ENCODE measurements at regions not wholly inside any gene's neighbourhood (a gene's known extent, or its start where the extent isn't known, plus 50 kb on each side); places are given as distances from the start of the nearest gene placed in this dataset.

DNA sequence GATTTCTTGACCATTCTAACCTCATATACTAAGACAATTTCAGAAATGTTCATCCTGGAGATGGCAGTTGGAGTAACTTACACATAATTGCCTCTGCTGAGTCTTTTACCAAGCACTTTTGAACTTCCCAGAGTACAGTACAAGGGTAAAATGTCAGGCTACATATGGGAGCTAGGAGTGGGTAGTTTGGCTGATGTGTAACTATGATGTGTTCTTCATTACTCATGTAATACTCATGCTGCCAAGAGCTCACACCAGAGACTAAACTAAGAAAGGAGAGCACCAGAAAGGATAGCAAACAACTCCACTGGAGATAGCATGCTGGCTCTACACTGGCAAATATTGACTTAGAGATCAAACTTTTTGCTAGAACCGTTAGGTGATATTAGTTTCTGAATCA, 194.0 kb downstream of the PDGFRA start:
- H3K4me3 ChIP-seq = no peak overlapping the region
- TF ChIP-seq, protein P1, sequence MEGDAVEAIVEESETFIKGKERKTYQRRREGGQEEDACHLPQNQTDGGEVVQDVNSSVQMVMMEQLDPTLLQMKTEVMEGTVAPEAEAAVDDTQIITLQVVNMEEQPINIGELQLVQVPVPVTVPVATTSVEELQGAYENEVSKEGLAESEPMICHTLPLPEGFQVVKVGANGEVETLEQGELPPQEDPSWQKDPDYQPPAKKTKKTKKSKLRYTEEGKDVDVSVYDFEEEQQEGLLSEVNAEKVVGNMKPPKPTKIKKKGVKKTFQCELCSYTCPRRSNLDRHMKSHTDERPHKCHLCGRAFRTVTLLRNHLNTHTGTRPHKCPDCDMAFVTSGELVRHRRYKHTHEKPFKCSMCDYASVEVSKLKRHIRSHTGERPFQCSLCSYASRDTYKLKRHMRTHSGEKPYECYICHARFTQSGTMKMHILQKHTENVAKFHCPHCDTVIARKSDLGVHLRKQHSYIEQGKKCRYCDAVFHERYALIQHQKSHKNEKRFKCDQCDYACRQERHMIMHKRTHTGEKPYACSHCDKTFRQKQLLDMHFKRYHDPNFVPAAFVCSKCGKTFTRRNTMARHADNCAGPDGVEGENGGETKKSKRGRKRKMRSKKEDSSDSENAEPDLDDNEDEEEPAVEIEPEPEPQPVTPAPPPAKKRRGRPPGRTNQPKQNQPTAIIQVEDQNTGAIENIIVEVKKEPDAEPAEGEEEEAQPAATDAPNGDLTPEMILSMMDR (IDR thresholded peaks at IDR 0.05) = no peak
- no peak for DNase-seq (ENCODE audit: low spot score)
- no peak overlapping the region for H3K27ac ChIP-seq

DNA sequence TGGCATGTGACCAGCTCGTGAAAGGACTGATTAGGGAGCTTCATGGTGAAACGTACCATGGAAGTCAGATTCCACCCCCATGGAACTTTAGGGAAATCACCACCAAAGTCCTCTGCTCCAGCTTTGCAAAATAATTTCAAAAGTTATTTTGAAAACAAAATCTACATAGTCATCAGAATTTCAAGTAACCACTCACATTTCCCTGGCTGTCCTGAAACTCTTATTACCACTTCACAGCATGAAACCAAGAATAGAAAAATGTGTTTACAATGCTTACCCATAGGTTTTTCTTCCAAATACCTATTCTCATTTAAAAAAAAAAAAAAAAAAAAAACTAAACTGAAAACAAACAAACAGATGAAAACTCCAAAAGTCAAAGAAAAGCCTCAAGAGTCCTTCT, 198.7 kb downstream of the PDGFRA start:
- no peak overlapping the region for H3K4me3 ChIP-seq
- H3K27ac ChIP-seq = no peak overlapping the region
- TF ChIP-seq, protein P1 (IDR thresholded peaks at IDR 0.05) = no peak
- no peak for DNase-seq (ENCODE audit: low spot score)

DNA sequence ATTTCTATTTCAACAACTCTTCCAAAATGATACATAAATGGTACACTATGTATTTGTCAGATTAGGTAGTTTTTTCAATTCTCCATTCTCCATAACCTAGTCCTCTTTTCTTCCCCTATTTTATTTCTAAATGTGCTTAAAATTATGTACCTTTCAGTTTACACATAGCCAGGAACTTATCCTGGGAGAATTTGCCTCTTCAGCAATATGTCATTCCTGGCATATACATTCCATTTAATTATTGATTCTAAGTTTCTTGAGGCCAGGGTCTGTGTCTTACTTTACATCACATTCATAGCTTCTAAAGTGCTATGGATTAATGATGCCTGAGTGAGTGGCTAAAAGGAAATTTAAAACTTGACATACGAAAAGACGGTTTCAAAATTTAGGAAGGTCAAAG, 199.8 kb downstream of the PDGFRA start:
- DNase-seq (ENCODE audit: low spot score) = no peak
- Histone ChIP-seq H3K4me3 (no peak overlapping the region), H3K27ac (no peak overlapping the region)
- TF ChIP-seq, protein P1 (IDR thresholded peaks at IDR 0.05) = no peak

DNA sequence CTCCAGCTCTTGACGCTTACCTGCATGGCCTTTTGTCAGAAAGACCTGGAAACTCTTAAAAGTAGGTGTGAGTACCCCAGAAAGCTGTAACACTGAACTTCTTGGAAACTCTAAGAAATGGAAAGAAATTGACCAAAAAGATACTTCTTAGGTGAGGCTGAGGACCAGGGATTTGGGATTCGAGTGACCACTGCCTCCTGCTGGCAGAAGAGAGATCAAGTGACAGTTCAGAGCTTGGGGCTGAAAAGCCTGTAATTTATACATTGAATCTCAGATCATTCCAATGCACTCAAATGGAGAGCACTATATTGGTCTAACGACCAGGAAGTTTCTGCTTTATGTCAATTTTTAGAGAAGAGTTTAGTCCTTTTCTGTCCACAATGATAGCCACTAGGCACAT, 204.6 kb downstream of the PDGFRA start:
- H3K27ac ChIP-seq = no peak overlapping the region
- DNase-seq (ENCODE audit: low spot score) = no peak
- TF ChIP-seq, protein P1 (IDR thresholded peaks at IDR 0.05) = no peak
- no peak overlapping the region for H3K4me3 ChIP-seq

DNA sequence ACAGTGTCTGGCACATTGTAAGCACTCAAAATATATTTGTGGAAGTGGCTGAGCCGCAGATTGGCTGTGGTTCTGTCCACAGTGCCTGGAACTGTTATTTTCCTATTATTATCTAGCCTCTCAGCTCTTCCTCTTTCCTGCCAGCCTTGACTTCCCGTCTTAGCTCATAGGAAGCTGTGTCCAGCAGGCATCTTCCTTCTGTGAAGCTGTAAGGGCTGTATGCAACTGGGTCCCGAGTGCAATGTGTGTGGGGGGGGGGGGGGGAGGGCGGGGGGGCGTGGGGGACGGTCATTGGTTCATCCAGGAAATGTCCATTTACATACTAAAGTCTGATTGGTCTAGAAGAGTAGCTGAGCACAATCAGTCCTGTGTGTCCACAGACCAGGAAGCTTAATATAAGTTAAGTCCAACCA, 210.7 kb downstream of the PDGFRA start:
- DNase-seq (ENCODE audit: low spot score) = peak; percentile 78
- TF ChIP-seq, protein P1 (IDR thresholded peaks at IDR 0.05) = no peak
- Histone ChIP-seq H3K27ac (peak overlapping the region in 1 of 2 donors; percentile 11), H3K4me3 (peak overlapping the region; percentile 43)

DNA sequence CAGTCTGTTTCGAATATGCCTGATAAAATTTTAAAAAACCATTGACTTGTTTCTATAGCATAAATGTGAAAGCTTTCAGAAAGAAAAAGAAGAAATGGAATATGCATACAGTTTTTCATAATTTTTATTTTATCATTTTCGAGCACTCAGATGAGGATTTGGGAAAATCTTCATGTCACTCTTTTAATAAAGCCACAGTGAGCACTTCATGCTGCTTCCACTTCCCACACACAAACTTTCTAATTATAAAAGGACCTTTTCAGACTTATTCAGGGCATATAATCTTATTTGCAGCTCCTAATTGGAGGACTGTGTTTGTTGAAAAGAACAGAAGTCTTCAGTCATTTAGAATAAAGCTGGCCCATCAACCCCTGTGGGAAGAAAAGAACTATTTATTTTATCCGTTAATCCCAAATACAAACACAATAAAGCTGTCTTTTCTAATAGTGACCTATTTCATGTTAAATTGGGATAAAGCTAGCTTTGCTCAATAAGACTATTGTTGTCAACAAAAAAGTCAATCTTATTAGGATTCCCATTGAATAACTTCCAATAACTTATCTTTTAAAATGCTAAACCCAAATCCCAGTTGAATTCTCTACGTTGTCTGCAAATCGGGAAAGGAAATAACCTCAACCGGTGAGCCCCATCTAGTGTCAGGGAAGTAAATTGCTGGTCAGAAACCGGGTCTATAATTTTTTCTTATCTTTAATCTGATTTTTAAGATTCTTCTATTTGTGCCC, 211.5 kb downstream of the PDGFRA start:
- peak overlapping the region in 1 of 2 donors; percentile 11 for H3K27ac ChIP-seq
- H3K4me3 ChIP-seq = peak overlapping the region; percentile 43

DNA sequence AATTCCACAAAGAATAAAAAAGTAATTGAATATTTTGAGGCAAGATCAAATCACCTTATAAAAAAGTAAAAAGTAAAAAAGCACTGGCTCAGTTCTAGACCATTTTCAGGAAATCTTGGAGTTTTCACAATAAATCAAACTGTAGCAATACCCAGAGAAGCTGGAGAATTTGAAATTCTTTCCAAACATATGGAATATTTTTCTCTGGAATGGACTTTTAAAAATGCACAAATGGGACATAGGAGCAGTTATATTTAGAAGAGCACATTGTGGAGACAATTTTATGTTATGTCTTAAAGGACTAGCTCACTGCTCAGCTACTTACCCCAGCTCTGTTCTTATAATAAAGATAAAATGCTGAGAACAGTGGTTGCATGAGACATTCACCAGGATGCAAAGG, 211.9 kb upstream of the KIT start:
- no peak for DNase-seq (ENCODE audit: low spot score)
- no peak overlapping the region for H3K27ac ChIP-seq
- TF ChIP-seq, protein P1 (IDR thresholded peaks at IDR 0.05) = no peak
- no peak overlapping the region for H3K4me3 ChIP-seq

More for the DNA sequence above, 211.5 kb downstream of the PDGFRA start:
- TF ChIP-seq, protein P1 (IDR thresholded peaks at IDR 0.05) = no peak
- DNase-seq (ENCODE audit: low spot score) = no peak

Data from coronary artery (tissue), 2 donors.